Brain microvascular endothelial cell (primary cell): ENCODE measurements at regions not wholly inside any gene's neighbourhood (a gene's known extent, or its start where the extent isn't known, plus 50 kb on each side); places are given as distances from the start of the nearest gene placed in this dataset.

Experiments used
- DNase-seq: peaks from one replicate; pipeline ENCODE4 v3.0.0-alpha.2; 2020
- H3K27ac ChIP-seq: fragments of 250-450 bp; sonication (Bioruptor Pico); 2 replicates; pipeline ENCODE4 v1.5.1; 2020; ENCODE audit warnings: mild to moderate bottlenecking, moderate library complexity
- H3K27me3 ChIP-seq: fragments of 250-450 bp; sonication (Bioruptor Pico); replicated peaks from 2 replicates; pipeline ENCODE4 v1.5.1; 2020; ENCODE audit warnings: mild to moderate bottlenecking
- H3K36me3 ChIP-seq: fragments of 250-450 bp; sonication (Bioruptor Pico); replicated peaks from 2 replicates; pipeline ENCODE4 v1.5.1; 2020; ENCODE audit warnings: mild to moderate bottlenecking
- H3K4me3 ChIP-seq: 2 replicates; pipeline ENCODE4 v1.5.1; 2011; ENCODE audit warnings: low read depth, mild to moderate bottlenecking, control low read depth, low read length, moderate library complexity
- CTCF ChIP-seq: IDR thresholded peaks from 2 replicates; pipeline ENCODE4 v1.5.1; 2011; ENCODE audit warnings: low read depth, mild to moderate bottlenecking, moderate library complexity, low read length, control low read depth, inconsistent platforms; ENCODE audit errors: missing control alignments
- in situ Hi-C: cut with HindIII; loops from 2 replicates; pipeline ENCODE4 v1.10.0; 2017; ENCODE audit warnings: low sequenced_read_pairs, low pct_ligation_motif_present

- no peak overlapping the region for H3K4me3 ChIP-seq
- H3K27me3 ChIP-seq: no peaks in the 10 kb centered on the region
- in situ Hi-C loops: no loop called here
Measured at GRCh38 chr17:33551911-33552310, 258.8 kb upstream of the ASIC2 start.

GRCh38 chr17:33560165-33560564, 267.1 kb upstream of the ASIC2 start:
- peak; percentile 88 for DNase-seq
- Histone ChIP-seq H3K4me3 (no peak overlapping the region), H3K27ac (peak overlapping the region; percentile 81), H3K27me3 (no peaks in the 10 kb centered on the region), H3K36me3 (no peaks in the 10 kb centered on the region)
- no peak for TF ChIP-seq CTCF
- in situ Hi-C loops: no loop called here

More at GRCh38 chr17:33551911-33552310, 258.8 kb upstream of the ASIC2 start:
- Histone ChIP-seq H3K36me3 (no peaks in the 10 kb centered on the region), H3K27ac (no peak overlapping the region)
- no peak for DNase-seq
- no peak for TF ChIP-seq CTCF

- Histone ChIP-seq H3K27ac (peak overlapping the region; percentile 81), H3K36me3 (no peaks in the 10 kb centered on the region), H3K4me3 (no peak overlapping the region), H3K27me3 (no peaks in the 10 kb centered on the region)
- DNase-seq: no peak
- no peak for TF ChIP-seq CTCF
- in situ Hi-C loops: no loop called here
Measured at GRCh38 chr17:33560871-33561270, 267.8 kb upstream of the ASIC2 start.

- H3K36me3 ChIP-seq: no peaks in the 10 kb centered on the region
- no peak for TF ChIP-seq CTCF
- H3K27me3 ChIP-seq: no peaks in the 10 kb centered on the region
- no peak for DNase-seq
- no peak overlapping the region for H3K27ac ChIP-seq
- H3K4me3 ChIP-seq: no peak overlapping the region
- in situ Hi-C loops: no loop called here
Measured at GRCh38 chr17:33561569-33562334, 268.7 kb upstream of the ASIC2 start.

- Histone ChIP-seq H3K27ac (no peak overlapping the region), H3K36me3 (no peaks in the 10 kb centered on the region), H3K27me3 (no peaks in the 10 kb centered on the region), H3K4me3 (no peak overlapping the region)
- in situ Hi-C loops: no loop called here
- DNase-seq: no peak
- TF ChIP-seq CTCF: no peak
Measured at GRCh38 chr17:33562792-33563191, 269.7 kb upstream of the ASIC2 start.

- Histone ChIP-seq H3K36me3 (no peaks in the 10 kb centered on the region), H3K27ac (no peak overlapping the region), H3K4me3 (no peak overlapping the region), H3K27me3 (no peaks in the 10 kb centered on the region)
- no peak for TF ChIP-seq CTCF
- DNase-seq: no peak
- in situ Hi-C loops: no loop called here
Measured at GRCh38 chr17:33564146-33564545, 271.1 kb upstream of the ASIC2 start.
